ENCODE measurements at regions not wholly inside any gene's neighbourhood (a gene's known extent, or its start where the extent isn't known, plus 50 kb on each side); places are given as distances from the start of the nearest gene placed in this dataset.

DNA sequence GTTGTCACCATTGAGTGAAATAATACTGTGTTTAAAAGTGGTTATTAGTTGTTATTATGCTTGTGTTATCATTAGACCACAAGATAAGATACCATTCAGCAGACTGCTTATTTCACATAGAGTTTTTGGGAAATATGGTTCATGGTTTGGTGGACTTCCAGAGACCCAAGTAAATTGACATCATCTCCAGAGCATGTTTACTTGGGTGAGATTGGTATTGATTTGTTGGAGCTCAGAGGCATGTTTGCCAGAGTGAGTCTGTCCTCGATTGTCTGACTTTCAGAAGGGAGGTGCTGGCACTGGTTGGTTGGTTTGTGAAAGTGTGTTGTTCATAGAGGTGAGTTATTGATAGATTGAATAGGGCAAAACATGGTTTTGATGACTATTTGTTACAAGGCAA is 291.4 kb downstream of the TGFB2 start:
- Mint-ChIP-seq H3K4me3 (ENCODE audit: unreplicated experiment) (no peak overlapping the region), H3K4me1 (ENCODE audit: low read depth, unreplicated experiment) (no peaks in the 10 kb centered on the region), H3K27ac (ENCODE audit: unreplicated experiment) (no peak overlapping the region), H3K9me3 (ENCODE audit: unreplicated experiment) (peaks cover 3% of the 10 kb centered on the region), H3K27me3 (ENCODE audit: unreplicated experiment) (no peaks in the 10 kb centered on the region), H3K36me3 (ENCODE audit: unreplicated experiment) (peaks cover 4% of the 10 kb centered on the region)
- no peak for DNase-seq
- TF ChIP-seq, protein P1, sequence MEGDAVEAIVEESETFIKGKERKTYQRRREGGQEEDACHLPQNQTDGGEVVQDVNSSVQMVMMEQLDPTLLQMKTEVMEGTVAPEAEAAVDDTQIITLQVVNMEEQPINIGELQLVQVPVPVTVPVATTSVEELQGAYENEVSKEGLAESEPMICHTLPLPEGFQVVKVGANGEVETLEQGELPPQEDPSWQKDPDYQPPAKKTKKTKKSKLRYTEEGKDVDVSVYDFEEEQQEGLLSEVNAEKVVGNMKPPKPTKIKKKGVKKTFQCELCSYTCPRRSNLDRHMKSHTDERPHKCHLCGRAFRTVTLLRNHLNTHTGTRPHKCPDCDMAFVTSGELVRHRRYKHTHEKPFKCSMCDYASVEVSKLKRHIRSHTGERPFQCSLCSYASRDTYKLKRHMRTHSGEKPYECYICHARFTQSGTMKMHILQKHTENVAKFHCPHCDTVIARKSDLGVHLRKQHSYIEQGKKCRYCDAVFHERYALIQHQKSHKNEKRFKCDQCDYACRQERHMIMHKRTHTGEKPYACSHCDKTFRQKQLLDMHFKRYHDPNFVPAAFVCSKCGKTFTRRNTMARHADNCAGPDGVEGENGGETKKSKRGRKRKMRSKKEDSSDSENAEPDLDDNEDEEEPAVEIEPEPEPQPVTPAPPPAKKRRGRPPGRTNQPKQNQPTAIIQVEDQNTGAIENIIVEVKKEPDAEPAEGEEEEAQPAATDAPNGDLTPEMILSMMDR (IDR thresholded peaks at IDR 0.05; ENCODE audit: partially characterized antibody, unreplicated experiment), result no peak

DNA sequence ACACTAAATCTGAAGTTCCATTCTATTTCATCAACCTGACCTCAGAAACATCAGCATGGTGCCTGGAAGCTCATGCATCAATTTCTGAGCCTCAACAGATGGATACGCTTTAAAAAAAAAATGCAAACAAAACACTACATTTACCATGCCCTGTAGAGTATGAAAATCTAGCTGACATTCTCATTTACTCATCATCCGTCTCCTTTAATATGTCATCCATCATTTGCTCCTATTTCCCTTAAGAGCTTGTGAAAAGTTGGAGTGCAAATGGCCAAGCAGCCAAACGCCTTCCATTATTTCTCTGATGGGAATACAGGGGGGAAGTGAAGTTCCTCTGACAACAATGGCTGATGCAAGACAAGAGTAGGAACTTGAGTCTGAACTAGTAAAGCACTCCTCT is 295.0 kb downstream of the TGFB2 start:
- Mint-ChIP-seq H3K36me3 (ENCODE audit: unreplicated experiment) (no peaks in the 10 kb centered on the region), H3K9me3 (ENCODE audit: unreplicated experiment) (peaks cover 1% of the 10 kb centered on the region), H3K27ac (ENCODE audit: unreplicated experiment) (no peak overlapping the region), H3K4me3 (ENCODE audit: unreplicated experiment) (no peak overlapping the region), H3K4me1 (ENCODE audit: low read depth, unreplicated experiment) (no peaks in the 10 kb centered on the region), H3K27me3 (ENCODE audit: unreplicated experiment) (no peaks in the 10 kb centered on the region)
- DNase-seq, result no peak
- TF ChIP-seq, protein P1 (IDR thresholded peaks at IDR 0.05; ENCODE audit: partially characterized antibody, unreplicated experiment), result no peak

DNA sequence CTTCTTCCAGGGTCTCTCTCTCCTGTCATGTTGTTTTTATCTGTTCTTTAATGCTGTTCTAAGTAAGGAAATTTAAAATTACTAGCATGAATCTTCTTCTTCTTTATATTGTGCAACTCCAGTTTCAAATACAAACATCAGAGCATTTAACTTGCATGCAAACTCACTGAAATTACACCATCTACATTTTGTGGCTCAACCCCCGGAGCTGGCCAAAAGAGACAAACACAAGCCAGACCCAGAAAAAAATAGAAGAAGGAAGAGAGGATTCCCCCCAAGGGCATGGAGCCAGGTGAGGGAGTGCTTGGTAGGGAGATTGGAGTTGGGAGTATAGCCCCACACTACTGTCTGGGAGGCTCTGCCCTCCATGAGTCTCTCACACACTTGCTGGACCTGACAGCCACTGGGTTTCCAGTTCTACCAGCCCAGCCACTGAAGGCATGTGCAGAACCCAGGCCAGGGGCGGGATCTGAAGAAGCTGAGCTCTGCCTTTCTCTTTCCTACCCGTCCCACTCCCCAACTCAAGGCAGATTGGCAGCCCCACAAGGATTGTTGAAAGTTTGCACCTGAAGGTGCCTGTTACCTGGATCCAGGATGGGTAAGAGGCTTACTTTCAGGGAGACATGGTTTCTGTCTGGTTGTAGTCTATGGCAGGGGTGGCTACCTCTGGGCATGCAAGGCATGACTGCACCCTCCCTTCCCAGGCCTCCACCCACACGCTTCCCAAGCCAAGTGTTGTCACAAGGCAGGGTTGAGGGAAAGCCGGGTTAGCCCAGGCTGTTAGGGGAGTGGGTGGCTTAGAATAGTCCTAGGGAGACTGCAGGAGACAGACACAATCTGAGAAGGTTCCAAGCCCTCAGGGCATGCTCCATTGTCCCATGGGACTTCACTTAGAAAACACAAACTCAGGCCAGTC is 297.2 kb downstream of the TGFB2 start:
- H3K4me1 Mint-ChIP-seq (ENCODE audit: low read depth, unreplicated experiment), result no peaks in the 10 kb centered on the region

DNA sequence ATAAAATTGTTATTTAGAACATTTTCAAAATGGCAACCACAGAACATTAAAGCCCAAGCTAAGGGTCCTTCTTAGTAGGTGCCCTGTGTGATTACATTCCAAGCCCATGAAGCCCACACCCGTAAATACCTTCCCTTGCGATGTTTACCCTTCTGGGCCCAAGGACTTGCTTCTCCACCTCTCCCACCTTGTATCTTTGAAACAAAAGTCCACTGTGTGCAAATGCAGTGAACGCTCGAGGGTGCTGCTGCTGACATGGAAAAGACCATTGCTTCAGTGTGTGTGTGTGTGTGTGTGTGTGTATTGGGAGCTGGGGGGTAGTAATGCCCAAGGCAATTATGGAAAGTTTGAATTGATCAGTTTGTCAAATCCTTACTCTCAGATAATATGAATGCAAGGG is 298.1 kb downstream of the TGFB2 start:
- Mint-ChIP-seq H3K4me3 (ENCODE audit: unreplicated experiment) (no peak overlapping the region), H3K4me1 (ENCODE audit: low read depth, unreplicated experiment) (no peaks in the 10 kb centered on the region), H3K27ac (ENCODE audit: unreplicated experiment) (no peak overlapping the region), H3K27me3 (ENCODE audit: unreplicated experiment) (no peaks in the 10 kb centered on the region), H3K36me3 (ENCODE audit: unreplicated experiment) (no peaks in the 10 kb centered on the region), H3K9me3 (ENCODE audit: unreplicated experiment) (peaks cover 1% of the 10 kb centered on the region)
- TF ChIP-seq, protein P1 (IDR thresholded peaks at IDR 0.05; ENCODE audit: partially characterized antibody, unreplicated experiment), result no peak
- no peak for DNase-seq

More for the DNA sequence above, 297.2 kb downstream of the TGFB2 start:
- no peak overlapping the region for H3K4me3 Mint-ChIP-seq (ENCODE audit: unreplicated experiment)
- no peak overlapping the region for H3K27ac Mint-ChIP-seq (ENCODE audit: unreplicated experiment)
- DNase-seq, result no peak
- H3K36me3 Mint-ChIP-seq (ENCODE audit: unreplicated experiment), result no peaks in the 10 kb centered on the region
- TF ChIP-seq, protein P1 (IDR thresholded peaks at IDR 0.05; ENCODE audit: partially characterized antibody, unreplicated experiment), result no peak
- no peaks in the 10 kb centered on the region for H3K27me3 Mint-ChIP-seq (ENCODE audit: unreplicated experiment)
- peaks cover 1% of the 10 kb centered on the region for H3K9me3 Mint-ChIP-seq (ENCODE audit: unreplicated experiment)

DNA sequence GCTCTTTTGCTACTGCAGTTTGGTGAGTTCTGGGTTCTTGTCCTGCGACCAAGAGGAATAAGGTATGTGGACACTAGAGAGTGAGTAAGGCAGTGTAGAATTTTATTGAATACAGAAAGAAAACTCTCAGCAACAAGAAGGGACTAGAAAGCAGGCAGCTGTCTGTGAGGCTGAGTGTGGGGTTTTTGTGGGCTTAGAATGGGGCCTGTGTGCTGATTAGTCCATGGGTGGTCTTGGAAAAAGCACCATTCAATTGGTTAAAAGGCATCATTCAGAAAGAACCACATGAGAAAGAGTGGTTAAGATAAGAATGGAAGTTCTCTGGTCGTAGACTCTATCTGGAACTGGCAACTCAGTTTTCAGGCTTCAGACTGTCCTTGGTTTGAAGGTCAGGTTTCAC is 298.8 kb downstream of the TGFB2 start:
- no peak overlapping the region for H3K27ac Mint-ChIP-seq (ENCODE audit: unreplicated experiment)
- TF ChIP-seq, protein P1 (IDR thresholded peaks at IDR 0.05; ENCODE audit: partially characterized antibody, unreplicated experiment), result no peak
- H3K36me3 Mint-ChIP-seq (ENCODE audit: unreplicated experiment), result no peaks in the 10 kb centered on the region
- H3K4me3 Mint-ChIP-seq (ENCODE audit: unreplicated experiment), result no peak overlapping the region
- peaks cover 1% of the 10 kb centered on the region for H3K9me3 Mint-ChIP-seq (ENCODE audit: unreplicated experiment)
- no peaks in the 10 kb centered on the region for H3K4me1 Mint-ChIP-seq (ENCODE audit: low read depth, unreplicated experiment)
- DNase-seq, result no peak
- H3K27me3 Mint-ChIP-seq (ENCODE audit: unreplicated experiment), result no peaks in the 10 kb centered on the region
